Panc1 (cell line): ENCODE measurements at regions not wholly inside any gene's neighbourhood (a gene's known extent, or its start where the extent isn't known, plus 50 kb on each side); places are given as distances from the start of the nearest gene placed in this dataset.
"Not testable (repeated sequence)": the region's sequence is repeated elsewhere in the genome, so short reads cannot be mapped to it uniquely, and the experiment has no call there.

Experiments
- ATAC-seq: fragments of 200-7000 bp; cut with Tn5 transposase; 2 replicates; pipeline ENCODE4 v1.9.1; 2020; ENCODE audit warnings: mild to moderate bottlenecking, moderate library complexity
- BruUV-seq: library from RNA; stranded (reverse); fragments of 400-500 nt; replicated peaks from 2 replicates; lab custom pipeline; 2021; lab: Mats Ljungman, UMichigan
- CTCF ChIA-PET: fragments of 300-600 bp; sonication (Branson Sonifier 250); formaldehyde crosslinking; loops from one replicate; lab custom pipeline; 2022; ENCODE audit warnings: antibody characterized with exemption; lab: Charles Lee
- POLR2A ChIA-PET: fragments of 300-600 bp; sonication (Branson Sonifier 250); formaldehyde crosslinking; loops from one replicate; lab custom pipeline; 2022; ENCODE audit warnings: antibody characterized with exemption; lab: Charles Lee
- DNase-seq: peaks from one replicate; pipeline ENCODE4 v3.0.0-alpha.2; 2010; ENCODE audit warnings: low read depth, low spot score
- H3K27ac ChIP-seq: 2 replicates; pipeline ENCODE4 v1.5.1; 2011; ENCODE audit warnings: mild to moderate bottlenecking, low read length, inconsistent platforms
- H3K27me3 ChIP-seq: fragments of 200-500 bp; sonication (Bioruptor generic); 2 replicates; pipeline ENCODE4 v1.6.0; 2014; ENCODE audit warnings: low read length, inconsistent platforms; ENCODE audit not compliant: control insufficient read depth, insufficient read depth
- H3K36me3 ChIP-seq: fragments of 200-500 bp; sonication (Bioruptor generic); 2 replicates; pipeline ENCODE4 v1.5.1; 2014; ENCODE audit warnings: inconsistent platforms, mild to moderate bottlenecking, low read length, moderate library complexity; ENCODE audit not compliant: control insufficient read depth, insufficient read depth
- H3K4me1 ChIP-seq: 2 replicates; pipeline ENCODE4 v1.5.1; 2011; ENCODE audit warnings: inconsistent platforms, mild to moderate bottlenecking, low read length, moderate library complexity; ENCODE audit not compliant: control insufficient read depth, insufficient read depth
- H3K4me3 ChIP-seq, 2 experiments: 2 replicates each; pipeline ENCODE4 v1.5.1; 2011 to 2012; ENCODE audit warnings: low read depth in 2 of 2, low read length in 2 of 2, mild to moderate bottlenecking in 2 of 2, inconsistent platforms in 1 of 2, moderate library complexity in 1 of 2
- H3K9me3 ChIP-seq: fragments of 200-500 bp; sonication (Bioruptor generic); 2 replicates; pipeline ENCODE4 v1.5.1; 2014; ENCODE audit warnings: low read depth, mild to moderate bottlenecking, inconsistent platforms, low read length, moderate library complexity; ENCODE audit not compliant: control insufficient read depth, insufficient read depth
- POLR2AphosphoS5 ChIP-seq: IDR thresholded peaks from 2 replicates; pipeline ENCODE4 v1.6.1; 2012; ENCODE audit warnings: mild to moderate bottlenecking, low read depth, low read length, moderate library complexity
- REST ChIP-seq, 2 experiments: IDR thresholded peaks; 2 replicates each; pipeline ENCODE4 v1.6.1; 2011 to 2012; ENCODE audit warnings: low read depth in 2 of 2, control low read depth in 1 of 2, low read length in 1 of 2, mild to moderate bottlenecking in 1 of 2, moderate library complexity in 1 of 2; ENCODE audit not compliant: insufficient read depth in 1 of 2
- SIN3A ChIP-seq: IDR thresholded peaks from 2 replicates; pipeline ENCODE4 v1.6.1; 2012; ENCODE audit warnings: low read depth, mild to moderate bottlenecking, low read length, moderate library complexity, borderline replicate concordance; ENCODE audit not compliant: insufficient read depth
- TCF7L2 ChIP-seq: IDR thresholded peaks from 2 replicates; pipeline ENCODE4 v1.6.1; 2011; ENCODE audit warnings: mild to moderate bottlenecking, low read depth, low read length, inconsistent platforms
- in situ Hi-C: cut with HindIII; loops from 2 replicates; pipeline ENCODE4 v1.10.0; 2016; ENCODE audit warnings: low sequenced_read_pairs, low pct_unique_long_range_greater_than_20kb
- intact Hi-C: fragments of 100-400 bp; cut with micrococcal nuclease; formaldehyde crosslinking; loops from one replicate; pipeline ENCODE4 v1.10.0; 2022; ENCODE audit not compliant: unreplicated experiment
- TF ChIP-seq, protein P1 (sequence below): fragments of 450-650 bp; IDR thresholded peaks from 2 replicates; pipeline ENCODE4 v1.5.1; 2017; ENCODE audit warnings: mild to moderate bottlenecking

DNA sequence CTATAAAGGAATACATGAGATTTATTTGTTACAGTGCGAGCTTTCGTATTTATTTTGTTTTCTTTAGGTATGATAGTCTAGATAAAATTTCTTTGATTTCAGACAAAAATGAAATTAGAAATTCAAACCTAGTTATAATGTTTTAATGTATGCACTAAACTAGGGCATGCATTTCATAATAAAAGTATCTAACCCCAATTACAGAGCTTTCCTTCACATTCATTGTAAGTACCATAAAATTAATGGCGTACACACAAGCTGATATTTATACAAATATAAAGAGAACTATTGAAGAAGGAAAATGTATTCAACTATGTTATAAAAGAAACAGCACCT lies 120.2 kb downstream of the GXYLT1 start:
- no TSS peak for BruUV-seq
- H3K27ac ChIP-seq: no peak overlapping the region
- H3K27me3 ChIP-seq: no peaks in the 10 kb centered on the region
- peaks cover 4% of the 10 kb centered on the region; the same call in 1 of the 2 replicates for H3K4me1 ChIP-seq
- H3K9me3 ChIP-seq: no peaks in the 10 kb centered on the region
- in situ Hi-C loops: no loop called here
- DNase-seq (no peak), ATAC-seq (no peak)
- CTCF ChIA-PET: interaction anchor here (2.0 kb wide), 1 partner anchor 747 kb away, joined by 14 read pairs; no protein-coding TSS in a partner anchor
- intact Hi-C loops: no loop called here
- TF ChIP-seq, protein P1, sequence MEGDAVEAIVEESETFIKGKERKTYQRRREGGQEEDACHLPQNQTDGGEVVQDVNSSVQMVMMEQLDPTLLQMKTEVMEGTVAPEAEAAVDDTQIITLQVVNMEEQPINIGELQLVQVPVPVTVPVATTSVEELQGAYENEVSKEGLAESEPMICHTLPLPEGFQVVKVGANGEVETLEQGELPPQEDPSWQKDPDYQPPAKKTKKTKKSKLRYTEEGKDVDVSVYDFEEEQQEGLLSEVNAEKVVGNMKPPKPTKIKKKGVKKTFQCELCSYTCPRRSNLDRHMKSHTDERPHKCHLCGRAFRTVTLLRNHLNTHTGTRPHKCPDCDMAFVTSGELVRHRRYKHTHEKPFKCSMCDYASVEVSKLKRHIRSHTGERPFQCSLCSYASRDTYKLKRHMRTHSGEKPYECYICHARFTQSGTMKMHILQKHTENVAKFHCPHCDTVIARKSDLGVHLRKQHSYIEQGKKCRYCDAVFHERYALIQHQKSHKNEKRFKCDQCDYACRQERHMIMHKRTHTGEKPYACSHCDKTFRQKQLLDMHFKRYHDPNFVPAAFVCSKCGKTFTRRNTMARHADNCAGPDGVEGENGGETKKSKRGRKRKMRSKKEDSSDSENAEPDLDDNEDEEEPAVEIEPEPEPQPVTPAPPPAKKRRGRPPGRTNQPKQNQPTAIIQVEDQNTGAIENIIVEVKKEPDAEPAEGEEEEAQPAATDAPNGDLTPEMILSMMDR: no peak; the same call in 1 of the 2 replicates
- TF ChIP-seq REST (IDR thresholded peaks at IDR 0.05; ENCODE audit: insufficient read depth in 1 of 2, low read depth in 2 of 2, low read length in 1 of 2): no peak
- POLR2A ChIA-PET: no interaction called here
- H3K36me3 ChIP-seq: no peaks in the 10 kb centered on the region
- no peak overlapping the region for H3K4me3 ChIP-seq

- no peak for TF ChIP-seq REST (IDR thresholded peaks at IDR 0.05; ENCODE audit: insufficient read depth in 1 of 2, low read depth in 2 of 2, low read length in 1 of 2)
- TF ChIP-seq POLR2AphosphoS5: no peak
- TF ChIP-seq SIN3A: no peak
- no peak for TF ChIP-seq TCF7L2
- TF ChIP-seq, protein P1: peak; percentile 93
- Histone ChIP-seq H3K27me3 (no peaks in the 10 kb centered on the region), H3K9me3 (no peaks in the 10 kb centered on the region), H3K4me3 (peak overlapping the region; percentile 8 to 29; a peak in 2 of 4 replicates), H3K4me1 (peaks cover 4% of the 10 kb centered on the region; the same call in 1 of the 2 replicates), H3K36me3 (no peaks in the 10 kb centered on the region), H3K27ac (no peak overlapping the region)
- no TSS peak for BruUV-seq
- in situ Hi-C loops (no loop called here), intact Hi-C loops (loop anchor here (2.0 kb wide), 1 partner anchor 745 kb away; no protein-coding TSS in a partner anchor)
- POLR2A ChIA-PET: no interaction called here
- peak; percentile 93 for ATAC-seq
- CTCF ChIA-PET: interaction anchor here (0.6 to 2.0 kb wide), 2 partner anchors 386 to 746 kb away, joined by 3 to 14 read pairs; no protein-coding TSS in a partner anchor
- peak; percentile 35 for DNase-seq
These were observed 120.8 kb downstream of the GXYLT1 start for GRCh38 chr12:42023733-42024494.

DNA sequence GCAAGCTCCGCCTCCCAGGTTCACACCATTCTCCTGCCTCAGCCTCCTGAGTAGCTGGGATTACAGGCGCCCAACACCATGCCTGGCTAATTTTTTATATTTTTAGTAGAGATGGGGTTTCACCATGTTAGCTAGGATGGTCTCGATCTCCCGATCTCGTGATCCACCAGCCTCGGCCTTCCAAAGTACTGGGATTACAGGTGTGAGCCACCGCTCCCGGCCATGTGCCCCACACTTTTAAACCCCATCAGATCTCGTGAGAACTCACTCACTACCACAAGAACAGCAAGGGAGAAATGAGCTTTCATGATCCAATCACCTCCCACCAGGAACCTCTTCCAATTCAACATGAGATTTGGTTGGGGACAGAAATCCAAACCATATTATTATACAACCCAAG lies 122.7 kb downstream of the GXYLT1 start:
- intact Hi-C loops: loop anchor here (2.0 kb wide), 1 partner anchor 743 kb away; no protein-coding TSS in a partner anchor
- in situ Hi-C loops, POLR2A ChIA-PET, BruUV-seq, H3K36me3 ChIP-seq, ATAC-seq, DNase-seq, H3K27me3 ChIP-seq, H3K27ac ChIP-seq, H3K4me3 ChIP-seq, H3K4me1 ChIP-seq, H3K9me3 ChIP-seq: not testable (repeated sequence)
- CTCF ChIA-PET: interaction anchor here (0.7 kb wide), 1 partner anchor 102 kb away, joined by 8 read pairs; no protein-coding TSS in a partner anchor
